T-cell (primary cell): ENCODE measurements at regions not wholly inside any gene's neighbourhood (a gene's known extent, or its start where the extent isn't known, plus 50 kb on each side); places are given as distances from the start of the nearest gene placed in this dataset.

Experiments used
- ATAC-seq, 4 experiments: fragments of 200-7000 bp in 3 of 4; fragments of 150-1000 bp in 1 of 4; cut with Tn5 transposase; replicated peaks in 1 of 4; 1 replicate in 3 of 4; 2 replicates in 1 of 4; pipeline ENCODE4 v1.10.0; 2021; ENCODE audit warnings: moderate library complexity in 3 of 4, mild to moderate bottlenecking in 2 of 4, moderate number of reproducible peaks in 1 of 4
- CTCF ChIA-PET, 2 donors: fragments of 300-600 bp; sonication (Branson Sonifier 250); formaldehyde crosslinking; loops; one replicate each; lab custom pipeline; 2022; ENCODE audit warnings: antibody characterized with exemption in 2 of 2; lab: Charles Lee
- POLR2A ChIA-PET, 2 donors: fragments of 300-600 bp; sonication (Branson Sonifier 250); formaldehyde crosslinking; loops; one replicate each; lab custom pipeline; 2022; ENCODE audit warnings: antibody characterized with exemption in 2 of 2; lab: Charles Lee
- DNase-seq, 35 experiments: peaks; one replicate each; pipeline versions ENCODE4 v3.0.0 to v3.0.0-alpha.2; 2013 to 2023
- H3K27ac ChIP-seq: one replicate; pipeline ENCODE4 v1.5.1; 2013; ENCODE audit warnings: low read length
- H3K27me3 ChIP-seq, 2 experiments: replicated peaks in 1 of 2; 1 replicate in 1 of 2; 2 replicates in 1 of 2; pipeline versions ENCODE4 v1.6.1 to v1.7.0; 2013; ENCODE audit warnings: low read length in 1 of 2, mixed read lengths in 1 of 2; ENCODE audit not compliant: control insufficient read depth in 2 of 2, insufficient read depth in 2 of 2; ENCODE audit errors: extremely low read depth in 1 of 2
- H3K36me3 ChIP-seq, 2 donors: 1 replicate in 1 of 2; 2 replicates in 1 of 2; pipeline versions ENCODE4 v1.6.1 to v1.7.0; 2013; ENCODE audit warnings: low read length in 1 of 2; ENCODE audit not compliant: control insufficient read depth in 2 of 2, insufficient read depth in 1 of 2; ENCODE audit errors: extremely low read depth in 1 of 2
- H3K4me1 ChIP-seq, 2 experiments: 1 replicate in 1 of 2; 2 replicates in 1 of 2; pipeline versions ENCODE4 v1.6.1 to v1.7.0; 2013; ENCODE audit warnings: low read length in 2 of 2, mixed read lengths in 1 of 2; ENCODE audit not compliant: insufficient read depth in 2 of 2, control insufficient read depth in 1 of 2; ENCODE audit errors: extremely low read depth in 1 of 2
- H3K4me3 ChIP-seq, 2 donors: 1 replicate in 1 of 2; 2 replicates in 1 of 2; pipeline versions ENCODE4 v1.5.1 to v1.7.0; 2013; ENCODE audit warnings: mild to moderate bottlenecking in 2 of 2, low read length in 1 of 2, moderate library complexity in 1 of 2; ENCODE audit not compliant: control insufficient read depth in 1 of 2; ENCODE audit errors: extremely low read depth in 1 of 2
- H3K9me3 ChIP-seq: 2 replicates; pipeline ENCODE4 v1.7.0; 2013
- H3K27ac Mint-ChIP-seq, 2 donors: one replicate each; pipeline ENCODE4 v1.8.0; 2020 to 2021; ENCODE audit warnings: mild to moderate bottlenecking in 2 of 2, mixed read lengths in 2 of 2
- H3K27me3 Mint-ChIP-seq, 2 donors: one replicate each; pipeline ENCODE4 v1.8.0; 2021 to 2022; ENCODE audit warnings: mixed read lengths in 2 of 2
- H3K36me3 Mint-ChIP-seq: one replicate; pipeline ENCODE4 v1.8.0; 2021; ENCODE audit warnings: mixed read lengths
- H3K4me1 Mint-ChIP-seq, 3 donors: one replicate each; pipeline ENCODE4 v1.8.0; 2020 to 2022; ENCODE audit warnings: mixed read lengths in 3 of 3, mild to moderate bottlenecking in 1 of 3
- H3K4me3 Mint-ChIP-seq, 3 donors: one replicate each; pipeline ENCODE4 v1.8.0; 2020 to 2022; ENCODE audit warnings: mild to moderate bottlenecking in 3 of 3, mixed read lengths in 3 of 3, moderate library complexity in 3 of 3
- H3K9me3 Mint-ChIP-seq, 3 donors: one replicate each; pipeline ENCODE4 v1.8.0; 2020 to 2022; ENCODE audit warnings: mixed read lengths in 3 of 3
- WGBS: methylation state at CpG from one replicate; pipeline ENCODE4 v1.1.5; 2013; ENCODE audit warnings: missing lambda C conversion rate; ENCODE audit not compliant: insufficient coverage; 5-methylcytosine and 5-hydroxymethylcytosine counted together

DNA sequence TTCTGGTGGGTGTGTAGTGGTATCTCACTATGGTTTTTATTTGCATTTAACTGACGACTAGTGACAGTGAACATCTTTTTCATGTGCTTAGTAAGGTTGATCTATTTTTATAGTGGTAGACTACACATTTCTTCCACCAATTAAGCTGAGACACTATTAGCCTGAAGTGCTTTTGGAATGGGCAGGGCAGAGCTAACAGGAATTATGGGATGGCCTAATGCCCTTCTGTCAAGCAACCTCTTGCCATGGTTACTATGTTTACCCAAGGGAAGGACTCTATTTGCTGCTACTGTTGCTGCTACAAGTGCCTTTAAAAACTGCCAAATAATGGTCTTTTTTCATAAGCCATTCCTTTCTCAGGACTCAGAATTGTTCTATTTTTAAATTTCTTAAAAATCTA lies 676.7 kb upstream of the ACTRT1 start:
- no peak for DNase-seq
- POLR2A ChIA-PET: no interaction called here
- H3K27me3 Mint-ChIP-seq: peaks cover 0 to 16% of the 10 kb centered on the region in 2 donors

DNA sequence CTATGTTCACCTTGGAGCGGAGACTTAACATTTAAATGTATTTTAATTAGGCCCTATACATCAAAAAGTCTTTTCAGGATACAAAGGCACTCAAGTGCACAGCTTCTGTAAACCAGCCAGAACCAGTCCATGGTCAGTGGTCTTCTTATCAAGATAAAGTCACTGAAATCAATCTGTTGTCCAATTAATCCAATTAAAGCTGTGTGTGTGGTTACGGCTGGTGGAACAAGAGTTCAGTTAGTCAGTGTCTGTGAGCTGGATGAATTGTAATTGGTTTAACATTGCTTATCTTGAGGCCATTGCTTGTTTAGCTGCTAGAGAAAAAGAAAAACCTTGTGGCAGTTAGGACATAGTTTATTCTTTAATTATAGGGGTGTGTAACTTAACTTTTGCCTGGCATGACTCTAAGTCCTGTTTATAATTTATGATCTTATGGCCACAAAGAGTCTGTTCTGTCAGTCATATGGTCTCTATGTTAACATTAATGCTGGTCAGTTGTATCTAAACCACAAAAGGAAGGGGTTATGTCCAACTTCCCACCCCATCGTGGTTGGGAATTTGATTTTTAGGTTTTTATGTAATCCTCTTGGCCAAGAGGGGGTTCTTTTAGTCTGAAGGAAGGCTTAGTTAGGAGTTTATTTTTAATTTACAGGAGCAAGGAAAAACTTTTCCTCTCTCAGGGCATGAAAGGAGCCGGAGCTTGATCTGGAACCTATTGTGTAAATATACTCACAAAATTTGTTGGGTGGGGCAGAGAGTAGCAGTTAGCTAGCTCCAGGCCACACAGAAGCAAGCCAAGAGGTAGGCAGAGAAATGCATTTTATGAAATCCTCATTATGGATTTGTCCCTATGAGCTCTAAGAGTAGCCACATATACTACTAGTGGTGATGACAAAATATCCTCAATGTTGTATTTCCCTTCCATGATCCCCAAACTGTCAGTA lies 665.7 kb upstream of the ACTRT1 start:
- Histone ChIP-seq H3K27me3 (no peaks in the 10 kb centered on the region), H3K4me3 (no peak overlapping the region), H3K27ac (no peak overlapping the region), H3K9me3 (no peaks in the 10 kb centered on the region), H3K4me1 (no peaks in the 10 kb centered on the region), H3K36me3 (no peaks in the 10 kb centered on the region)
- WGBS: 100% methylated on average over 1 of the region's 4 CpGs
- Mint-ChIP-seq H3K27ac (no peak overlapping the region), H3K4me1 (no peaks in the 10 kb centered on the region), H3K9me3 (no peaks in the 10 kb centered on the region), H3K4me3 (no peak overlapping the region), H3K27me3 (peaks cover 0 to 6% of the 10 kb centered on the region in 2 donors), H3K36me3 (no peaks in the 10 kb centered on the region)
- DNase-seq (no peak), ATAC-seq (no peak)
- POLR2A ChIA-PET: no interaction called here
- CTCF ChIA-PET: no interaction called here

More for the DNA sequence above, 676.7 kb upstream of the ACTRT1 start:
- Histone ChIP-seq H3K4me3 (no peak overlapping the region), H3K4me1 (no peaks in the 10 kb centered on the region), H3K36me3 (no peaks in the 10 kb centered on the region), H3K27me3 (no peaks in the 10 kb centered on the region), H3K9me3 (no peaks in the 10 kb centered on the region), H3K27ac (no peak overlapping the region)
- H3K27ac Mint-ChIP-seq: no peak overlapping the region
- no peak overlapping the region for H3K4me3 Mint-ChIP-seq
- no peak for ATAC-seq
- no peaks in the 10 kb centered on the region for H3K36me3 Mint-ChIP-seq
- CTCF ChIA-PET: no interaction called here
- H3K9me3 Mint-ChIP-seq: peaks cover 0 to 2% (median 0%) of the 10 kb centered on the region in 3 donors
- no CpG with 5 or more reads among the region's 1 CpG for WGBS
- no peaks in the 10 kb centered on the region for H3K4me1 Mint-ChIP-seq

DNA sequence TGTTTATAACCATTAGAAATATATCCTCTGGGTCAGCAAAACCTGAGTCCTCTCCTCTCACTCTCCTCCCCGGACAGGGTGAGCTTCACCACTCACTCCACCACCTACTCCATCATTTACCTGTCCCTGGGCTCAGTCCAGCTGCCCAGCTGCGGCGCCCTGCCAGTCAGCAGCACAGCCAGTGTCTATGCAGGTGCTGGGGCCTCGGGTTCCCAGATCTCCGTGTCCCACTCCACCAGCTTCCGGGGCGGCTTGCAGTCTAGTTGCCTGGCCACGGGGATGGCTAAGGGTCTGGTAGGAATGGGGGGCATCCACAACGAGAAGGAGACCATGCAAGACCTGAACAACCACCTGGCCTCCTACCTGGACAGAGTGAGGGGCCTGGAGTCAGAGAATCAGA lies 662.2 kb upstream of the ACTRT1 start:
- WGBS: 60% methylated on average over 1 of the region's 9 CpGs
- Mint-ChIP-seq H3K36me3 (no peaks in the 10 kb centered on the region), H3K4me1 (no peaks in the 10 kb centered on the region), H3K9me3 (no peaks in the 10 kb centered on the region), H3K27ac (no peak overlapping the region), H3K4me3 (no peak overlapping the region), H3K27me3 (peaks cover 0 to 16% of the 10 kb centered on the region in 2 donors)
- no peaks in the 10 kb centered on the region for H3K9me3 ChIP-seq
- H3K36me3 ChIP-seq: no peaks in the 10 kb centered on the region
- no peak overlapping the region for H3K4me3 ChIP-seq
- H3K27me3 ChIP-seq: no peaks in the 10 kb centered on the region
- no peak for DNase-seq
- POLR2A ChIA-PET: no interaction called here
- ATAC-seq: no peak
- no peak overlapping the region for H3K27ac ChIP-seq
- CTCF ChIA-PET: no interaction called here
- H3K4me1 ChIP-seq: no peaks in the 10 kb centered on the region

DNA sequence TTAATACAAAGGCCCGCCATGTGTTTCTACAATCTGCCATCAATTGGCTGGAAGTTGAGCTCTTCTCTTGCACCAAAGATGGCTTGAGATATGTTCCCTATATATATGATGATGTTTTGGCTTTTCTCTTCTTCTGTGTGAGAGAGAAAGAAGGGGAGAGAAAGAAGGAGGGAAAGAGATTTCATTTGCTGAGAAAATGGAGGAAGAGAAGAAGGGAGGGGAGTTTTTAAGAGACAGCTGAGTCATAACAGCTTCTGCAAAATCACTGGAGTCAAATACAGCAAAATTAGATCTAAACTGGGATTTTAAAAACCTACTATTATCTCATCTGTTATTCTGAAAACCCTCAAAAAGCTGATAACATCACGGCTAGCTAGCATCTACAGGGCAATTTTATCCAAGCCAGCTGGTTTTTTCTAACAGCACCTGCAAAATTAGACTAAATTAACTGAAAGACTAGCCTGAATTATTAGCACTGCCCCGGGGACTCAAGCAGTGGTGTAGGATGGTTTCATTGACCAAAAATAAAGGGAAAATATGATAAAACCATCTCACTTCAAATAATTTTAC lies 647.6 kb upstream of the ACTRT1 start:
- H3K27me3 Mint-ChIP-seq: no peaks in the 10 kb centered on the region
- H3K4me3 ChIP-seq: no peak overlapping the region
- no peak for DNase-seq
- H3K36me3 ChIP-seq: no peaks in the 10 kb centered on the region
- H3K4me1 ChIP-seq: no peaks in the 10 kb centered on the region
- H3K27ac ChIP-seq: no peak overlapping the region
- WGBS: no CpG with 5 or more reads among the region's 3 CpGs
- H3K27ac Mint-ChIP-seq: no peak overlapping the region
- H3K4me3 Mint-ChIP-seq: no peak overlapping the region
- CTCF ChIA-PET: no interaction called here
- H3K9me3 Mint-ChIP-seq: no peaks in the 10 kb centered on the region
- no peak for ATAC-seq
- POLR2A ChIA-PET: no interaction called here
- H3K36me3 Mint-ChIP-seq: no peaks in the 10 kb centered on the region
- no peaks in the 10 kb centered on the region for H3K9me3 ChIP-seq
- H3K27me3 ChIP-seq: no peaks in the 10 kb centered on the region
- H3K4me1 Mint-ChIP-seq: no peaks in the 10 kb centered on the region

DNA sequence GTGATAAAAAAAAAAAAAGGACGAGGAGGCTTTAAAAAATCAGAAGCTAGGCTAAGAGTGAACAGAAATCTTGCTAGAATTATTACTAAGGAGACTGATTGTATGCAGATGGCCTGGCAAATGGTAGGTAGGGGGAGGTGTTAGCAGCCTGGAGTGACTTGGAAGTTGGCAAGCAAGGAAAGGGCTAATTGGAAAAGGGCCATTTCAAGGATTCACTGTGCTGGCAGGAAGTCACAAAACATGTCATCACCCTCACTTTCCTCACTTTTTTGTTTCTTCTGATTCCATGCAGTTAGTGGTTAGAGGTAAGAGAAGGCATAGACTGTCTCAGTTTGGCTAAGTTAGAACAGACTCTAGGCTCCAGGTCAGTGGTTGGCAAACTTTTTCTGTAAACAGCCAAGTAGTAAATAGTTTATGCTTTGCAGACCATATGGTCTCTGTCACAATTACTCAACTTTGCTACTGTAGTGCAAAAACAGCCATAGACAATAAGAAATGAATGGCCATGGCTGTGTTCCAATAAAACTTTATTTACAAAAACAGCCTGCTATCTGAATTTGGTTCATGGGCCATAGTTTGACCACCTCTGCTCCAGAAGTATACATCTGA lies 646.5 kb upstream of the ACTRT1 start:
- no peak for ATAC-seq
- Histone ChIP-seq H3K9me3 (no peaks in the 10 kb centered on the region), H3K27me3 (no peaks in the 10 kb centered on the region), H3K4me1 (no peaks in the 10 kb centered on the region), H3K4me3 (no peak overlapping the region), H3K27ac (no peak overlapping the region), H3K36me3 (no peaks in the 10 kb centered on the region)
- H3K4me1 Mint-ChIP-seq: no peaks in the 10 kb centered on the region
- ChIA-PET POLR2A (interaction anchor here in 1 of 2 donors (0.7 kb wide), 1 partner anchor 455 kb away, joined by 3 read pairs; no protein-coding TSS in a partner anchor), CTCF (interaction anchor here in 1 of 2 donors (0.7 kb wide), 1 partner anchor 13 kb away, joined by 5 read pairs; no protein-coding TSS in a partner anchor)
- H3K9me3 Mint-ChIP-seq: no peaks in the 10 kb centered on the region
- H3K4me3 Mint-ChIP-seq: no peak overlapping the region
- no CpG with 5 or more reads among the region's 1 CpG for WGBS
- no peaks in the 10 kb centered on the region for H3K36me3 Mint-ChIP-seq
- DNase-seq: no peak
- H3K27me3 Mint-ChIP-seq: no peaks in the 10 kb centered on the region
- H3K27ac Mint-ChIP-seq: no peak overlapping the region

DNA sequence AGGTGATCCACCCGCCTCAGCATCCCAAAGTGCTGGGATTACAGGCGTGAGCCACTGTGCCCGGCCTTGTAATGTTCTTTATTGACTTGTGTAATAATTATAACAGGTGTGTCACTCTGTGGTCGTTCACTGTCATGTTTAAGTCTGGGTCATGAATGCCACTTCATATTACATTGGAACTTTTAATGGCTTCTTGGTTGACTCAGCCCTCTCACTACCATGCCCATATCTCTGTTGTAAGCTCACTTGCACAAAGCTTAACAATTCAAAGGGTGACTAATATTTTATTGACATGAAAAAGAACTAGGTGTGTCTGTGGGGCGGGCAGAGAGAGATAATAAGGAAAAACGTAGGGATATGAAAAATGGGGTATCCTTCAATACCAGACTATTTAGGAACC lies 639.7 kb upstream of the ACTRT1 start:
- Histone ChIP-seq H3K4me1 (no peaks in the 10 kb centered on the region), H3K9me3 (no peaks in the 10 kb centered on the region), H3K27me3 (no peaks in the 10 kb centered on the region), H3K4me3 (no peak overlapping the region), H3K27ac (no peak overlapping the region), H3K36me3 (no peaks in the 10 kb centered on the region)
- H3K27me3 Mint-ChIP-seq: peaks cover 0 to 4% of the 10 kb centered on the region in 2 donors
- ChIA-PET POLR2A (no interaction called here), CTCF (no interaction called here)
- DNase-seq: no peak
- no peaks in the 10 kb centered on the region for H3K4me1 Mint-ChIP-seq
- H3K27ac Mint-ChIP-seq: no peak overlapping the region
- no CpG with 5 or more reads among the region's 6 CpGs for WGBS
- peaks cover 0 to 2% (median 0%) of the 10 kb centered on the region in 3 donors for H3K9me3 Mint-ChIP-seq
- H3K4me3 Mint-ChIP-seq: no peak overlapping the region
- no peak for ATAC-seq
- no peaks in the 10 kb centered on the region for H3K36me3 Mint-ChIP-seq
